CD14-positive monocyte (primary cell): ENCODE measurements at regions not wholly inside any gene's neighbourhood (a gene's known extent, or its start where the extent isn't known, plus 50 kb on each side); places are given as distances from the start of the nearest gene placed in this dataset.

ENCODE experiments used
- DNase-seq, 3 donors: peaks; one replicate each; pipeline ENCODE4 v3.0.0-alpha.2; 2011 to 2022
- H2AFZ ChIP-seq: 2 replicates; pipeline ENCODE4 v1.6.0; 2012; ENCODE audit warnings: mild to moderate bottlenecking, low read depth, low read length, inconsistent platforms; ENCODE audit not compliant: insufficient read depth, poor library complexity, severe bottlenecking
- H3K27ac ChIP-seq, 2 donors: 1 replicate in 1 of 2; 2 replicates in 1 of 2; pipeline ENCODE4 v1.5.1; 2012 to 2013; ENCODE audit warnings: low read length in 2 of 2, control low read depth in 1 of 2, inconsistent platforms in 1 of 2, low read depth in 1 of 2, mild to moderate bottlenecking in 1 of 2
- H3K27me3 ChIP-seq, 2 donors: one replicate each; pipeline versions ENCODE4 v1.6.0 to v1.6.1; 2011 to 2013; ENCODE audit warnings: low read length in 2 of 2; ENCODE audit not compliant: control insufficient read depth in 2 of 2, insufficient read depth in 2 of 2
- H3K36me3 ChIP-seq, 2 donors: replicated peaks in 1 of 2; 1 replicate in 1 of 2; 2 replicates in 1 of 2; pipeline versions ENCODE4 v1.5.1 to v1.6.1; 2012 to 2013; ENCODE audit warnings: low read length in 2 of 2, control low read depth in 1 of 2, inconsistent platforms in 1 of 2, mild to moderate bottlenecking in 1 of 2; ENCODE audit not compliant: insufficient read depth in 2 of 2, control insufficient read depth in 1 of 2
- H3K4me1 ChIP-seq, 2 donors: 1 replicate in 1 of 2; 2 replicates in 1 of 2; pipeline versions ENCODE4 v1.5.1 to v1.6.1; 2012 to 2013; ENCODE audit warnings: low read length in 2 of 2, control low read depth in 1 of 2, inconsistent platforms in 1 of 2, mild to moderate bottlenecking in 1 of 2, moderate library complexity in 1 of 2; ENCODE audit not compliant: insufficient read depth in 2 of 2, control insufficient read depth in 1 of 2
- H3K4me2 ChIP-seq: replicated peaks from 2 replicates; pipeline ENCODE3; 2012; ENCODE audit warnings: low read length, moderate library complexity, mild to moderate bottlenecking; ENCODE audit not compliant: poor library complexity, severe bottlenecking; ENCODE audit errors: extremely low read depth
- H3K4me3 ChIP-seq, 3 experiments: fragments of 200-600 bp in 1 of 3; sonication (generic) in 1 of 3; replicated peaks in 1 of 3; 1 replicate in 2 of 3; 2 replicates in 1 of 3; pipeline ENCODE4 v1.5.1; 2011 to 2013; ENCODE audit warnings: low read length in 3 of 3, mild to moderate bottlenecking in 3 of 3, control low read depth in 2 of 3, low read depth in 2 of 3, inconsistent platforms in 1 of 3, moderate library complexity in 1 of 3
- H3K79me2 ChIP-seq: 2 replicates; pipeline ENCODE4 v1.6.0; 2012; ENCODE audit warnings: mild to moderate bottlenecking, control low read depth, inconsistent platforms, low read length, moderate library complexity; ENCODE audit not compliant: insufficient read depth
- H3K9ac ChIP-seq: 2 replicates; pipeline ENCODE4 v1.6.0; 2017; ENCODE audit warnings: low read length, mild to moderate bottlenecking; ENCODE audit not compliant: insufficient read depth, poor library complexity, severe bottlenecking
- H3K9me3 ChIP-seq, 2 donors: replicated peaks in 1 of 2; 1 replicate in 1 of 2; 2 replicates in 1 of 2; pipeline versions ENCODE4 v1.5.1 to v1.6.1; 2012 to 2013; ENCODE audit warnings: low read length in 2 of 2, control low read depth in 1 of 2; ENCODE audit not compliant: control insufficient read depth in 1 of 2, insufficient read depth in 1 of 2
- H4K20me1 ChIP-seq: 2 replicates; pipeline ENCODE4 v1.6.0; 2012; ENCODE audit warnings: mild to moderate bottlenecking, low read length, control low read depth, moderate library complexity; ENCODE audit not compliant: insufficient read depth
- H3K27ac Mint-ChIP-seq, 7 donors: one replicate each; pipeline ENCODE4 v1.8.0; 2020; ENCODE audit warnings: mild to moderate bottlenecking in 7 of 7, mixed read lengths in 7 of 7, moderate library complexity in 6 of 7, inconsistent platforms in 2 of 7
- H3K27me3 Mint-ChIP-seq, 3 donors: one replicate each; pipeline ENCODE4 v1.8.0; 2021 to 2022; ENCODE audit warnings: low read depth in 3 of 3, mild to moderate bottlenecking in 3 of 3, mixed read lengths in 3 of 3, moderate library complexity in 3 of 3, inconsistent platforms in 1 of 3
- H3K36me3 Mint-ChIP-seq, 2 donors: one replicate each; pipeline ENCODE4 v1.8.0; 2020; ENCODE audit warnings: mixed read lengths in 2 of 2, inconsistent platforms in 1 of 2, mild to moderate bottlenecking in 1 of 2
- H3K4me1 Mint-ChIP-seq: one replicate; pipeline ENCODE4 v1.8.0; 2020; ENCODE audit warnings: mild to moderate bottlenecking, mixed read lengths
- H3K4me3 Mint-ChIP-seq, 2 donors: one replicate each; pipeline ENCODE4 v1.8.0; 2020; ENCODE audit warnings: mild to moderate bottlenecking in 2 of 2, mixed read lengths in 2 of 2, moderate library complexity in 1 of 2
- H3K9me3 Mint-ChIP-seq, 7 donors: one replicate each; pipeline ENCODE4 v1.8.0; 2020 to 2022; ENCODE audit warnings: mixed read lengths in 7 of 7, mild to moderate bottlenecking in 6 of 7, moderate library complexity in 6 of 7, inconsistent platforms in 2 of 7
- CTCF ChIP-seq: fragments of 200-600 bp; IDR thresholded peaks from one replicate; pipeline ENCODE4 v1.8.0; 2022; ENCODE audit warnings: antibody characterized with exemption, mild to moderate bottlenecking
- WGBS: methylation state at CpG from one replicate; pipeline ENCODE4 v1.1.5; 2013; ENCODE audit warnings: missing lambda C conversion rate; ENCODE audit not compliant: insufficient coverage; 5-methylcytosine and 5-hydroxymethylcytosine counted together
- intact Hi-C, 2 donors: fragments of 100-400 bp; cut with micrococcal nuclease; formaldehyde crosslinking; loops; one replicate each; pipeline versions ENCODE4 v1.15.0 to v1.15.1; 2023

GRCh38 chr10:71029907-71030306 lies 141.5 kb upstream of the PCBD1 start:
- H3K4me1 Mint-ChIP-seq, result no peaks in the 10 kb centered on the region
- TF ChIP-seq CTCF, result no peak

GRCh38 chr10:71031026-71031425 lies 142.7 kb upstream of the PCBD1 start:
- Histone ChIP-seq H3K4me3 (no peak overlapping the region), H3K27ac (no peak overlapping the region), H3K4me2 (no peak overlapping the region), H3K27me3 (no peaks in the 10 kb centered on the region), H2AFZ (no peak overlapping the region), H3K36me3 (no peaks in the 10 kb centered on the region), H3K9ac (no peak overlapping the region), H3K9me3 (no peaks in the 10 kb centered on the region), H3K4me1 (no peaks in the 10 kb centered on the region), H4K20me1 (no peaks in the 10 kb centered on the region), H3K79me2 (no peaks in the 10 kb centered on the region)
- 100% methylated on average over 3 of the region's 4 CpGs for WGBS
- intact Hi-C loops, result no loop called here
- Mint-ChIP-seq H3K36me3 (no peaks in the 10 kb centered on the region), H3K4me3 (no peak overlapping the region), H3K27me3 (peaks cover 0 to 2% (median 1%) of the 10 kb centered on the region in 3 donors), H3K9me3 (no peaks in the 10 kb centered on the region), H3K4me1 (no peaks in the 10 kb centered on the region), H3K27ac (peak overlapping the region in 1 of 7 donors; percentile 4)
- no peak for DNase-seq
- TF ChIP-seq CTCF, result no peak

More at GRCh38 chr10:71029907-71030306, 141.5 kb upstream of the PCBD1 start:
- Histone ChIP-seq H3K27me3 (no peaks in the 10 kb centered on the region), H3K27ac (no peak overlapping the region), H3K4me2 (no peak overlapping the region), H3K36me3 (no peaks in the 10 kb centered on the region), H3K4me3 (no peak overlapping the region), H4K20me1 (no peaks in the 10 kb centered on the region), H3K9ac (no peak overlapping the region), H3K9me3 (no peaks in the 10 kb centered on the region), H2AFZ (no peak overlapping the region), H3K4me1 (no peaks in the 10 kb centered on the region), H3K79me2 (no peaks in the 10 kb centered on the region)
- Mint-ChIP-seq H3K27me3 (peaks cover 0 to 2% (median 1%) of the 10 kb centered on the region in 3 donors), H3K4me3 (no peak overlapping the region), H3K36me3 (no peaks in the 10 kb centered on the region), H3K27ac (no peak overlapping the region), H3K9me3 (no peaks in the 10 kb centered on the region)
- intact Hi-C loops, result no loop called here
- DNase-seq, result no peak
- WGBS, result 96% methylated on average over 7 of the region's 10 CpGs
